MG63 (cell line): ENCODE measurements at regions not wholly inside any gene's neighbourhood (a gene's known extent, or its start where the extent isn't known, plus 50 kb on each side); places are given as distances from the start of the nearest gene placed in this dataset.

Experiments
- DNase-seq: peaks from one replicate; pipeline ENCODE4 v3.0.0-alpha.2; 2020
- H3K27me3 ChIP-seq: fragments of 250-450 bp; sonication (Bioruptor Pico); 2 replicates; pipeline ENCODE4 v1.5.1; 2020; ENCODE audit warnings: mild to moderate bottlenecking, moderate library complexity
- H3K36me3 ChIP-seq: fragments of 250-450 bp; sonication (Bioruptor Pico); 2 replicates; pipeline ENCODE4 v1.5.1; 2020; ENCODE audit warnings: mild to moderate bottlenecking, moderate library complexity
- H3K4me3 ChIP-seq: fragments of 250-450 bp; sonication (Bioruptor Pico); 2 replicates; pipeline ENCODE4 v1.5.1; 2020; ENCODE audit warnings: mild to moderate bottlenecking, moderate library complexity
- H3K9me3 ChIP-seq: fragments of 250-450 bp; sonication (Bioruptor Pico); 2 replicates; pipeline ENCODE4 v1.5.1; 2020; ENCODE audit warnings: mild to moderate bottlenecking, moderate library complexity

DNA sequence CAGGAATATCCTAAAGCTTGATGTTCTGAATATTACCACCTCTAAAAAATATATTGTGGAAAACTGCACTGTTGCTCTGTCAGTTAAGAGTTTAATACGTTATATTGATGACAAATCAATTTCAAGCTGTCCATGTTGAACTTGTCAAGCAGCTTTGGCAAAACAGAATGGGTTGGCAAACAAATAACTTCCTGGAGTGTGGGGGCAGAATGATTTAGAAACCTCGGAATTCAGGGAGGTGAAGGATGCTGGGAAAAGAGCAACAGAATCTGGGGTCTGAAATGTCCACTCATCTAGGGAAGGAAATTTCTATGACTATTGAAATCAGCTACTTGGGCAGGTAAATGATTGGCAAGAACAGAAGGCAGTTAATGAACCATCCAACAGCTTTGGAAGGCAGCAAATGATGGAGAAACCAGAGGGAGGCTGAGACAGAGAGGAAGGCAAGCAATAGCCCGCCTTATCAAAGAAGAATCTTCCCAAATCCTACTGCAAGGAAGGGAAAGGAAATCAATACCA is 95.1 kb upstream of the PALS2 start:
- DNase-seq, result no peak
- Histone ChIP-seq H3K27me3 (no peaks in the 10 kb centered on the region), H3K4me3 (no peak overlapping the region), H3K36me3 (no peaks in the 10 kb centered on the region), H3K9me3 (no peaks in the 10 kb centered on the region)

DNA sequence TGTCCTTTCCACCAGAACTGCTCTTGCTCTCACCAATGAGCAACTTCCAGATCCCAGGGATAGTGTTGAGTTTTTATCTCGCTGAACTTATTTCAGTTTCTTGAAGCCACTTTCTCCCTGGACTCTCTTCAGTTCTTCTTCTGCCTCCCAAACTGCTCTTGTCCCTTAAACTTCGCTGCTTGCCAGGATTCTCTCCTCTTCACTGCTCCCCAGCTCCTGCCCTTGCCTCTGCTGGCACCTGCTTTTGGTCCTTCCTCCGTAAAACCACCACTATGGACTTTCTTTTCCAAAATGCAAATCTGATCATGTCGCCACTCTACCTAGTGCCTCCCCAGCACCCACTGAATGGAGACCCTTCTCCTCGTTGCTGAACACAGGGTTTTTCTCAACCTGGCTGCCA is 92.8 kb upstream of the PALS2 start:
- Histone ChIP-seq H3K27me3 (0 out of 2 replicates have a peak, but pooled peaks cover 1% of the 10 kb centered on the region), H3K36me3 (no peaks in the 10 kb centered on the region), H3K9me3 (no peaks in the 10 kb centered on the region), H3K4me3 (no peak overlapping the region)
- no peak for DNase-seq

- DNase-seq, result no peak
- no peak overlapping the region for H3K4me3 ChIP-seq
- H3K9me3 ChIP-seq, result no peaks in the 10 kb centered on the region
- no peaks in the 10 kb centered on the region for H3K36me3 ChIP-seq
- 0 out of 2 replicates have a peak, but pooled peaks cover 3% of the 10 kb centered on the region for H3K27me3 ChIP-seq
These were observed 89.4 kb upstream of the PALS2 start for GRCh38 chr7:24483804-24484203.

- Histone ChIP-seq H3K9me3 (no peaks in the 10 kb centered on the region), H3K36me3 (no peaks in the 10 kb centered on the region)
- no peak for DNase-seq
These were observed 80.7 kb upstream of the PALS2 start for GRCh38 chr7:24492576-24492975.

DNA sequence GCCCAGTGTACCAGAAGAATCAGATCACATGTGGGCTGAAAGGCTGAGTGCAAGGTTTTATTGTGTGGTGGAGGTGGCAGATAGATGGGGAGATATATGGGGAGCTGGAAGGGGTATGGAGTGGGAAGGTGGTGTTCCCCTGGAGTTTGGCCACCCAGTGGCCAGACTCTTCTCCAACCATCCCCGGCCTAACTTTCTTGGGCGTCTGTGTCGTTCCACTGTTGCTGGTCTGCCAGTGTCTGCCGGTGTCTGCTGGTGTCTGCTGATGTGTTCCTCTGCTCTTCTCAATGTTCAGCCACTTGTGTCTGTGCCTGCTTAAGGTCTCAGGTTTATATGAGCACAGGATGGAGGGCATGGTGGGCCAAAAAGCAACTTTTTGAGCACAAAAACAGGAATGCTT is 78.4 kb upstream of the PALS2 start:
- no peak for DNase-seq
- Histone ChIP-seq H3K4me3 (no peak overlapping the region), H3K9me3 (no peaks in the 10 kb centered on the region), H3K27me3 (peaks cover 3% of the 10 kb centered on the region; the same call in 1 of the 2 replicates), H3K36me3 (no peaks in the 10 kb centered on the region)

More at GRCh38 chr7:24492576-24492975, 80.7 kb upstream of the PALS2 start:
- Histone ChIP-seq H3K27me3 (peaks cover 3% of the 10 kb centered on the region; the same call in 1 of the 2 replicates), H3K4me3 (no peak overlapping the region)

- Histone ChIP-seq H3K4me3 (no peak overlapping the region), H3K27me3 (no peaks in the 10 kb centered on the region; the same call in 1 of the 2 replicates), H3K36me3 (no peaks in the 10 kb centered on the region), H3K9me3 (no peaks in the 10 kb centered on the region)
- no peak for DNase-seq
These were observed 77.2 kb upstream of the PALS2 start for GRCh38 chr7:24496036-24496435.

GRCh38 chr7:24498439-24498838 is 74.8 kb upstream of the PALS2 start:
- DNase-seq, result no peak
- Histone ChIP-seq H3K36me3 (no peaks in the 10 kb centered on the region), H3K4me3 (no peak overlapping the region), H3K9me3 (no peaks in the 10 kb centered on the region), H3K27me3 (no peaks in the 10 kb centered on the region; the same call in 1 of the 2 replicates)

DNA sequence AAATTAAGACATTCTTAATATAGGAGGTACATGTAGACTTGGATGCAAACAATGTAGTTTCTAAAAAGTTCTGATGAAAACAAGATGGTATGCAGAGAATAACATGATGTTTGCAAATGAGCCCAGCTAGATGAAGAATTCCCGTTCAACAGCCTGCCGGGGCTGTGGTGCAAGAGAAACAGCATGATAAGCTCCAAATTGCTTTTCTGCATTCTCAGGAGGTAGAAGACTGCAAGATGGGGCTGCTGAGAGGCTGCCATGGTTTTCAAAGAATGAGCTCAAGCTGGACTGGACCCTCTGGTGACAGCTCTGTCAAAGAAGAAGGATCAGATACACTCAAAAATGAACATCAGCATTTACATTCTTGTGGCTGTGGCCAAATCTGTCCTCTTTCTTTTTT is 73.4 kb upstream of the PALS2 start:
- Histone ChIP-seq H3K27me3 (no peaks in the 10 kb centered on the region; the same call in 1 of the 2 replicates), H3K9me3 (no peaks in the 10 kb centered on the region), H3K4me3 (no peak overlapping the region), H3K36me3 (no peaks in the 10 kb centered on the region)
- no peak for DNase-seq

DNA sequence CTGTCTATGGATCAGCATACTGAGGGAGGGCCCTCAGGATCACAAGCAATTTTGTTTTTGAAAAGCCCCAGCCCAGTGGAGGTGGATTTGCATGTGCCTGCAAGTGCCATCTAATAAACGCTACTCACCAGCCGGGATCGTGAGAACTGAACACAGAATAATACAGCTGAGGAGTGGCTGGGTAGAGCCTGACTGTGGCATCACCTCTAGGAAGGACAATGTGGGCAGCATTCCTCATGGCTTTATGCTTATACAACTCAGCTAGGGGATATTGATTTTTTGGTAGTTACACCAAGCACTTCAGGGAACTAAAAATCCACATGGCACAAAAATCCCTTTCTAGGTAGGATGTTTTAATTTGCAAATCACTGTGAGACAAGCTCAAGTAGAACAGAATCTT is 72.7 kb upstream of the PALS2 start:
- H3K9me3 ChIP-seq, result no peaks in the 10 kb centered on the region
- H3K36me3 ChIP-seq, result no peaks in the 10 kb centered on the region
- H3K4me3 ChIP-seq, result no peak overlapping the region
- H3K27me3 ChIP-seq, result no peaks in the 10 kb centered on the region; the same call in 1 of the 2 replicates
- DNase-seq, result no peak

DNA sequence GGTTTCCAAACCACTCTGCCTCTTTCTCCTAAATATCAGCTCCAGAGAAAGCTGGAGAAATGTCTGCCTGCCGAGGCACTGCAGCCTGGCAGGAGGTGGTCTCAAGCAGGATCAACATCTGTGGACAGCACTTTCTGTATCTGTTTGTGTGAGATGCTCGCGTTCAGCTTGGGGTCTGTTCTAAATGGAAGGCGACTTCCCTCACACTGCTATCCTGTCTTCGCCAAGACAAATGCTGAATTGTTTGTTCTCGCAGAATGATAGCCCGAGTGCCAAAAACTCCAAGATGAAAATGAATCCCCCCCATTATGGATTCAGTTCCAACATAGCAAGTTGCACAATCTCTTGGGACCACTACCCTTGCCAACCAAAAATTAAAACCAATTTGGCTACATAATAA is 72.2 kb upstream of the PALS2 start:
- DNase-seq, result no peak
- H3K4me3 ChIP-seq, result no peak overlapping the region
- no peaks in the 10 kb centered on the region for H3K36me3 ChIP-seq
- H3K27me3 ChIP-seq, result no peaks in the 10 kb centered on the region; the same call in 1 of the 2 replicates
- no peaks in the 10 kb centered on the region for H3K9me3 ChIP-seq

DNA sequence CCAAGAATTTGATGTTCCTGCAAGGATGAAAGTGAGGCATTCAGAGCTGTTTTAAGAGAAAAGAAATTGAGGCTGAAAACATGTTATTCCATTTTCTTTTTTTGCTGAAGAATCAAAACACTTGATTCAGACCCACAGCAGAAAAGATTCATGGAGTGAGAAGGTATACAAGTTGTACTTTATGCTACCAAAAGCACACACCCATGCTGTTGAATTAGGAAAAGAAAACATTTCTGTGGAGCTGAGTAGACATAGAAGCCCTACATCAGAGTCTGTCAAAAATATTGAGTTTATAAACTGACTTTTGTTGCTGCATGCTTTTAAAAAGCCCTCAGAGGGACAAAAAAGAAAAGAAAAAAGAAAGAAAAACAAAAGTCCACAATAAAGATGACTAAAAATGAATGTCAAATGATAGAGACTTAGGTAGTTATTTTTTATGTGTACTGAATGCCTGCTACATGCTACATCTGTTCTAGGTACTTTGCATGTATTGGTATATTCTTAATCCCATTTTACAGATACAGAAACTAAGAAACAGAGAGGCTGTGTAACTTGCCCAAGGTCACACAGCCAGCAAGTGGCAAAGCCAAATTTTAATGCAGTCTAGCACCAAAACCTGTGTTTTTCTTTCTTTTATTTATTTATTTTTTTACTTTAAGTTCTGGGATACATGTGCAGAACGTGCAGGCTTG is 71.7 kb upstream of the PALS2 start:
- Histone ChIP-seq H3K4me3 (no peak overlapping the region), H3K27me3 (no peaks in the 10 kb centered on the region; the same call in 1 of the 2 replicates), H3K9me3 (no peaks in the 10 kb centered on the region), H3K36me3 (no peaks in the 10 kb centered on the region)
- DNase-seq, result no peak

DNA sequence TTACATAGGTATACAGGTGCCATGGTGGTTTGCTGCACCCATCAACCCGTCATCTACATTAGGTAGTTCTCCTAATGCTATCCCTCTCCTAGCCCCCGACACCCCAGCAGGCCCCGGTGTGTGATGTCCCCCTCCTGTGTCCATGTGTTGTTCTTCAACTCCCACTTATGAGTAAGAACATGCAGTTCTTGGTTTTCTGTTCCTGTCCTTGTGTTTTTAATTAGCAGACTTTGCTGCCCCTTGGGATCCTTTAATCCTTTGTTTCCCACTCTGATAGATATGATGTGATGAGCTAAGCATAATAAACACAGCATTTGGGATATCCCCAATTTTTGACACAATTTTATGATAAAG is 71.1 kb upstream of the PALS2 start:
- no peaks in the 10 kb centered on the region for H3K36me3 ChIP-seq
- no peak for DNase-seq

GRCh38 chr7:24503506-24503905 is 69.7 kb upstream of the PALS2 start:
- DNase-seq, result no peak
- Histone ChIP-seq H3K4me3 (no peak overlapping the region), H3K27me3 (no peaks in the 10 kb centered on the region; the same call in 1 of the 2 replicates), H3K9me3 (no peaks in the 10 kb centered on the region), H3K36me3 (no peaks in the 10 kb centered on the region)

More for the DNA sequence above, 71.1 kb upstream of the PALS2 start:
- no peaks in the 10 kb centered on the region; the same call in 1 of the 2 replicates for H3K27me3 ChIP-seq
- H3K4me3 ChIP-seq, result no peak overlapping the region
- H3K9me3 ChIP-seq, result no peaks in the 10 kb centered on the region

DNA sequence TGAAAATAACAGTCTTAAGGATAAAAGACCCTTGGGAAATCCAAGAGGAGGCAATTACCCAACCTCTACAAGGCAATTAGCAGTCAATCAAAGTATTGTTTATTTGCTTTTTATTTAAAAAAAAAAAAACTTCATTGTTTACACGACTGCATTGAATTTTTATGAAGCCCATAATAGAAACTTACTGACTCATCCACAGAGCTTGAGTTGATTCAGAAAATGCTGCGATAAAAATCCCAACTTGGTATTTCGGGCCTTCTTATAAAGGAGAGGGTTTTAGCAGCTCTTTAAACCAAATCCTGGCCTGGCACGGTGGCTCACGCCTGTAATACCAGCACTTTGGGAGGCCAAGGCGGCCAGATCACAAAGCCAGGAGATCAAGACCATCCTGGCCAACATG is 69.2 kb upstream of the PALS2 start:
- no peak for DNase-seq
- H3K4me3 ChIP-seq, result no peak overlapping the region
- H3K36me3 ChIP-seq, result no peaks in the 10 kb centered on the region
- H3K9me3 ChIP-seq, result no peaks in the 10 kb centered on the region
- H3K27me3 ChIP-seq, result no peaks in the 10 kb centered on the region; the same call in 1 of the 2 replicates

GRCh38 chr7:24504836-24505235 is 68.4 kb upstream of the PALS2 start:
- Histone ChIP-seq H3K4me3 (no peak overlapping the region), H3K36me3 (no peaks in the 10 kb centered on the region), H3K27me3 (no peaks in the 10 kb centered on the region; the same call in 1 of the 2 replicates), H3K9me3 (no peaks in the 10 kb centered on the region)
- DNase-seq, result no peak

DNA sequence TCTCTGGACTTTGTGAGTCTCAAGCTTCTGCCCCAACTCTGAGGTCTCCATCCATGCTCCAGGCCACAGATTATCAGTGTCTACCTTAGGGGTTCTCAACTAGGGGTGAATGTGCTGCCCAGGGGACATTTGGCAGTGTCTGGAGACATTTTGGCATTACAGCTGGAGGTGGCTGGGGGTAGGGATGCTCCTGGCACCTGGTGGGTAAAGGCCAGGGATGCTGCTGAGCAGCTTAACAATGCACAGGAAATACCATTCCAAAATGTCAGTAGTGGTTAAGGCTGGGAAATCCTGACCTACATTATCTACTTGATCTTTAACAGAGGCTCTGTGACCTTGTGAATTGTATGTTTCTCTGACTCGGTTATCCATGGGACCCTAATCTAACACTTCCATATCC is 67.3 kb upstream of the PALS2 start:
- DNase-seq, result no peak
- H3K4me3 ChIP-seq, result no peak overlapping the region
- no peaks in the 10 kb centered on the region; the same call in 1 of the 2 replicates for H3K27me3 ChIP-seq
- H3K36me3 ChIP-seq, result no peaks in the 10 kb centered on the region
- H3K9me3 ChIP-seq, result no peaks in the 10 kb centered on the region

DNA sequence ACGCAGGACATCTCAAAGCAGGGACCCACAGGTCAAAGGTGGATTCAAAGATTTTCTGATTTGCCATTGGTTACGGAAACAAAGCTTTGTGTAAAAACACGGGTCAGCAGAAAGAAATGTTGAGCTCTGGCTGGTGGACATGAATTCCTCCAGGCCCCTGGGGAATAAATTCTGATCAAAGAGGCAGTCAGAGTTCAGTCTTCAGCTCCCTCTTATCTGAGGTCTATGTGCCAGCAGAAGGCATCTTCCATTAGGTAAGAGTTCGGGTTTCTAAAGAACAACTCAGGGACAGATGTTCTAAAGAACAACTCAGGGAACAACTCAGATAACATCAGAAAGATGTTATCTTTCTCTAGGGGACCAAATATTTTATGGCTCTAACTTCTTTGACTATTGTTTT is 64.9 kb upstream of the PALS2 start:
- Histone ChIP-seq H3K9me3 (no peaks in the 10 kb centered on the region), H3K27me3 (no peaks in the 10 kb centered on the region), H3K4me3 (no peak overlapping the region), H3K36me3 (no peaks in the 10 kb centered on the region)
- DNase-seq, result no peak

DNA sequence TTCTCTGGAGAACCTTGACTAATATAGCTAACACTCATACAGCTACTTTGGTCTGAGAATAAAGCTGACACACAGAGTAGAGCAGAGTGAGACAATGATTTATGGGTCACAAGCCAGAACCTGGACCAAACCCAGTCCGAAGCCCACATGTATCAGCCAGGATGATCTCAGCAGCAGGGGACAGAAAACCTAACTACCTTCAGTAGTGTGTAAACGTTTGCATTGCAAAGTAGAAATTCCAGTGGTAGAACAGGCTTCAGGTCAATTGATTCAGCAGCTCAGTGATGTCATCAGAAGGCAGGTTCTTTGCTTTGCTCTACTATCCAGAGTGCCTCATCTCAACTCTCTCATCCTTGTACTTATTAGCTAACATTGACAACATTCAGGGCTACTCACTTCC is 62.5 kb upstream of the PALS2 start:
- no peak for DNase-seq

More for the DNA sequence above, 62.5 kb upstream of the PALS2 start:
- Histone ChIP-seq H3K9me3 (no peaks in the 10 kb centered on the region), H3K36me3 (no peaks in the 10 kb centered on the region), H3K27me3 (no peaks in the 10 kb centered on the region), H3K4me3 (no peak overlapping the region)
